Panc1 (cell line): ENCODE measurements at regions not wholly inside any gene's neighbourhood (a gene's known extent, or its start where the extent isn't known, plus 50 kb on each side); places are given as distances from the start of the nearest gene placed in this dataset.

ENCODE experiments used
- POLR2AphosphoS5 ChIP-seq: IDR thresholded peaks from 2 replicates; pipeline ENCODE4 v1.6.1; 2012; ENCODE audit warnings: mild to moderate bottlenecking, low read depth, low read length, moderate library complexity
- SIN3A ChIP-seq: IDR thresholded peaks from 2 replicates; pipeline ENCODE4 v1.6.1; 2012; ENCODE audit warnings: low read depth, mild to moderate bottlenecking, low read length, moderate library complexity, borderline replicate concordance; ENCODE audit not compliant: insufficient read depth
- TCF7L2 ChIP-seq: IDR thresholded peaks from 2 replicates; pipeline ENCODE4 v1.6.1; 2011; ENCODE audit warnings: mild to moderate bottlenecking, low read depth, low read length, inconsistent platforms
- TF ChIP-seq, protein P1 (sequence below): fragments of 450-650 bp; IDR thresholded peaks from 2 replicates; pipeline ENCODE4 v1.5.1; 2017; ENCODE audit warnings: mild to moderate bottlenecking
- TF ChIP-seq, protein P2 (sequence below), 2 experiments: IDR thresholded peaks; 2 replicates each; pipeline ENCODE4 v1.6.1; 2011 to 2012; ENCODE audit warnings: low read depth in 2 of 2, control low read depth in 1 of 2, low read length in 1 of 2, mild to moderate bottlenecking in 1 of 2, moderate library complexity in 1 of 2; ENCODE audit not compliant: insufficient read depth in 1 of 2

DNA sequence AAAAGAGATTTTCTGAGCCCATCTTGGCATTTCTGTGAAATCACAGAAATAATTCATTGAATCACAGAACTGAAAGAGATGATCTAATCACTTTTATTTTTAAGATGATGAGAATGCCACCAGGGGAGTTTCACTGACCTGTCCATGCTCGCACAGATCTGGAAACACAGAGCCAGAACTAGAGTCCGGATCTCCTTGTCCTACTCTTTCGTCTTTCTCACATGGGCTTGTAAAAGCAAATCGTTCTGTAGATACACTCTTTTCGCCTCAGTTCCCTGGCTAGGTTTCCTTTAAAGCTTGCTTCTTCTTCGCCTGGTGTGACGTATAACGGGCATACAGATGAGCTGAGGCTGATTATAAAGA, 122.5 kb upstream of the SPRED1 start:
- TF ChIP-seq POLR2AphosphoS5, result no peak
- TF ChIP-seq, protein P1, sequence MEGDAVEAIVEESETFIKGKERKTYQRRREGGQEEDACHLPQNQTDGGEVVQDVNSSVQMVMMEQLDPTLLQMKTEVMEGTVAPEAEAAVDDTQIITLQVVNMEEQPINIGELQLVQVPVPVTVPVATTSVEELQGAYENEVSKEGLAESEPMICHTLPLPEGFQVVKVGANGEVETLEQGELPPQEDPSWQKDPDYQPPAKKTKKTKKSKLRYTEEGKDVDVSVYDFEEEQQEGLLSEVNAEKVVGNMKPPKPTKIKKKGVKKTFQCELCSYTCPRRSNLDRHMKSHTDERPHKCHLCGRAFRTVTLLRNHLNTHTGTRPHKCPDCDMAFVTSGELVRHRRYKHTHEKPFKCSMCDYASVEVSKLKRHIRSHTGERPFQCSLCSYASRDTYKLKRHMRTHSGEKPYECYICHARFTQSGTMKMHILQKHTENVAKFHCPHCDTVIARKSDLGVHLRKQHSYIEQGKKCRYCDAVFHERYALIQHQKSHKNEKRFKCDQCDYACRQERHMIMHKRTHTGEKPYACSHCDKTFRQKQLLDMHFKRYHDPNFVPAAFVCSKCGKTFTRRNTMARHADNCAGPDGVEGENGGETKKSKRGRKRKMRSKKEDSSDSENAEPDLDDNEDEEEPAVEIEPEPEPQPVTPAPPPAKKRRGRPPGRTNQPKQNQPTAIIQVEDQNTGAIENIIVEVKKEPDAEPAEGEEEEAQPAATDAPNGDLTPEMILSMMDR, result no peak
- TF ChIP-seq, protein P2, sequence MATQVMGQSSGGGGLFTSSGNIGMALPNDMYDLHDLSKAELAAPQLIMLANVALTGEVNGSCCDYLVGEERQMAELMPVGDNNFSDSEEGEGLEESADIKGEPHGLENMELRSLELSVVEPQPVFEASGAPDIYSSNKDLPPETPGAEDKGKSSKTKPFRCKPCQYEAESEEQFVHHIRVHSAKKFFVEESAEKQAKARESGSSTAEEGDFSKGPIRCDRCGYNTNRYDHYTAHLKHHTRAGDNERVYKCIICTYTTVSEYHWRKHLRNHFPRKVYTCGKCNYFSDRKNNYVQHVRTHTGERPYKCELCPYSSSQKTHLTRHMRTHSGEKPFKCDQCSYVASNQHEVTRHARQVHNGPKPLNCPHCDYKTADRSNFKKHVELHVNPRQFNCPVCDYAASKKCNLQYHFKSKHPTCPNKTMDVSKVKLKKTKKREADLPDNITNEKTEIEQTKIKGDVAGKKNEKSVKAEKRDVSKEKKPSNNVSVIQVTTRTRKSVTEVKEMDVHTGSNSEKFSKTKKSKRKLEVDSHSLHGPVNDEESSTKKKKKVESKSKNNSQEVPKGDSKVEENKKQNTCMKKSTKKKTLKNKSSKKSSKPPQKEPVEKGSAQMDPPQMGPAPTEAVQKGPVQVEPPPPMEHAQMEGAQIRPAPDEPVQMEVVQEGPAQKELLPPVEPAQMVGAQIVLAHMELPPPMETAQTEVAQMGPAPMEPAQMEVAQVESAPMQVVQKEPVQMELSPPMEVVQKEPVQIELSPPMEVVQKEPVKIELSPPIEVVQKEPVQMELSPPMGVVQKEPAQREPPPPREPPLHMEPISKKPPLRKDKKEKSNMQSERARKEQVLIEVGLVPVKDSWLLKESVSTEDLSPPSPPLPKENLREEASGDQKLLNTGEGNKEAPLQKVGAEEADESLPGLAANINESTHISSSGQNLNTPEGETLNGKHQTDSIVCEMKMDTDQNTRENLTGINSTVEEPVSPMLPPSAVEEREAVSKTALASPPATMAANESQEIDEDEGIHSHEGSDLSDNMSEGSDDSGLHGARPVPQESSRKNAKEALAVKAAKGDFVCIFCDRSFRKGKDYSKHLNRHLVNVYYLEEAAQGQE (IDR thresholded peaks at IDR 0.05; ENCODE audit: insufficient read depth in 1 of 2, low read depth in 2 of 2, low read length in 1 of 2), result no peak
- no peak for TF ChIP-seq SIN3A
- no peak for TF ChIP-seq TCF7L2
